NOMO-1 treated with dmso at 0.1 percent for 144 hours (cell line): ENCODE measurements at regions not wholly inside any gene's neighbourhood (a gene's known extent, or its start where the extent isn't known, plus 50 kb on each side); places are given as distances from the start of the nearest gene placed in this dataset.

Experiments used
- DNase-seq: peaks from one replicate; lab custom pipeline; 2025; ENCODE audit not compliant: unreplicated experiment; lab: John Stamatoyannopoulos, UW

DNA sequence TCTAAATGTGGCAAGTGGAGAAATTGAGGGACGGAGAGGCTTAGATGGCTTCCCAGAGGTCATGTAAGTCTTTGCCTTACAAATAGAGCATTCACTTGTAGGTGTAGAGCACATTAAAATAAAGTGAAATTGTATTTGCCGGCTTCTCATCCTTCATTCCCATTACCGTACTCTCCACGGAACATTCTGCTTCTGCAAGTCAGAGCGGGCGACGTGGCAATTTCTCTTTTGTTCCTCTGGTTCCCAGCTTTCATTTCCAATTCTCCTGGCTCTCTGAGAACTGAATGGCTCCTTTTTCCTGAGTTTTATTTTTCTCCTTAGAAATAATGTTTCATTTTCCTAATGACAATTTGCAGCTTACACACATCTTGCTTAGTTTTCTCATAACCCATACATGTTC is 51.3 kb upstream of the PFKP start:
- no peak for DNase-seq

- no peak for DNase-seq
Observed at GRCh38 chr10:3014968-3015367, 52.4 kb upstream of the PFKP start.

- no peak for DNase-seq
Observed at GRCh38 chr10:3012223-3012622, 55.1 kb upstream of the PFKP start.

GRCh38 chr10:3010816-3011460 is 56.4 kb upstream of the PFKP start:
- no peak for DNase-seq

GRCh38 chr10:3010334-3010733 is 57.0 kb upstream of the PFKP start:
- DNase-seq: no peak

DNA sequence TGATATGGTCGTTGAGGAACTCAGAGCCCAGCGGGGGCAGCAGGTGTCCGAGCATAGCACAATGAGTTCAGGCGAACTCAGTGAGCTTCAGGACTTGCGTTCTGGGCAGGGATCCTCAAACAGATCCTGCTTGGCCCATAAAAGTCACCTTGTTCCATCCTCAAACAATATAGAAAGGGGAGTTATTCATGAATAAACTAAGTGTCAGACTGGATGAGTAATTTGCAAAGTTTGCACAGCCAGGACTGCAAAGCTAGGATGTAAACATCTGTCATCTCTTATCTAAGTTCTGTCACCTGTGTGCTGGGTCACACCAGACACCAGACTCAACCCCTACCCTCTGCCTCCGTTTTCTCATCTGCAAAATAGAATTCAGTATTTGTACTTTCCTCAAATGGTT is 58.0 kb upstream of the PFKP start:
- no peak for DNase-seq

DNA sequence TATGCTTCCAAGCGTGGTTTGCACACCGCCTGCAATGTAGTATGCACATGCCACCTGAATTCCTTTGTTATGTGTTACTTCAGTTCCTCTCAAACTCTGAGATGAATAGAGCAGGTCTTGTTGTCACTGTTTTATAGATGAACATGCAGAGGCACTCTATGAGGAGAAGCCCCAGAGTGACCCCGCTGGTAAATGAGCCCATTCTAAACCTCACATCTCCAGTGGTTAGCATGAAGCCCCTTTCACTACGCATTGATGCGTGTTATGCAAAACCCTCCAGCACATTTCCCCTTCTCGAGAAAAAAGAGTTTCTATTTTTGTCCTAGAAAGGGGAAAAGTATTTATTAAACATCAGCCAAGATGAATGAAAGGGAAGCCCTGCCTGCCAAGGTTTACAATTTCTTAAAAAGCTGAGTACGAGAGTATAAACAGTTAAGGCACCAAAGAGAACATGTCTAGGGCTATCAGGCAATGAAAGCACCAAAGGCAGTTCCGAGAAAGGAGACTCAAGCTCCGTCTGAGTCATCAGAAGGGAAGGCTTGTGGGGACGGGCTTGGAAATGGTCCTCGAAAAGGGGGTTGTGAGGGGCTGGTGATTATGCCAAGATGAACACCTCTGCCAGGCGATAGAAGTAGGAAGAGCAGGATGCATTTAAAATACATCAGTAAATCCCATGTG is 58.7 kb upstream of the PFKP start:
- no peak for DNase-seq

- no peak for DNase-seq
Observed at GRCh38 chr10:3006607-3007006, 60.7 kb upstream of the PFKP start.

DNA sequence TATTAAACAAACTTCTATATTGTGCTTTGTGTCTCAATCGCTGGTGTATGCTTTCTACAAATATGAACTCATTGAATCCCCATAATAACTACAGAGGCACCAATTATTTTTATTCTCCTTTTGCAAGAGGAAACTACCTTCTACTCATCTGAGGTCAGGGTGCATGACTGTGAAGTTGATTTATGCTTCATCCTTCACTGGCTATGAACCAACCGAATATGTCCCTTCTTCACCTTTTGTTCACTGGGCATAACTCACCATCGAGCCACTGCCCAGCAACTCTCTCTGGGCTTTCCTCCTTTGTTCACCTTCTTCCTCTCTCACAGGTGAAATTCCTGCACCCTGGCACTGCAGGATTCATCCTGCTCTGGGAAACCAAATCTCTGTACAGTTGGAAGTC is 61.3 kb upstream of the PFKP start:
- no peak for DNase-seq

DNA sequence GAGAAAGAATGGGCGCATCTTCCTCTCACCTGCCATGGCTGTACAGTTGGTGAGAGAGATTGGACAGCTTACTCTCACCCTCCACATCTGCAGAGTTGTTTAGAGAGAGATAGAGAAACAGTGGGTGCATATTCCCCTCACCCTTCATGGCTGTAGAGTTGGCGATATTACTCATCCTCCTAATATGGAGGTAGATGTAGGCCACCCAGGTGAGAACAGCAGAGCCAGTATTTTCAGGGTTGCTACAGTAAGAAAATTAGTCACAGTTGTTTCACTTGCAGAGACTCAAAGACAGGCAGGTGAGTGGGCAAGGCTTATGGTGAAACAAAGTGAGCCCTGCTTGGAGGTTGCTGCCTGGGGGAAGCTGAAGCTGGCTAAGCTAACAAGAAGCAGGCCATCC is 65.0 kb upstream of the PFKP start:
- DNase-seq: no peak

GRCh38 chr10:3000048-3000447 is 67.3 kb upstream of the PFKP start:
- DNase-seq: no peak

GRCh38 chr10:2994221-2994961 is 73.0 kb upstream of the PFKP start:
- no peak for DNase-seq

DNA sequence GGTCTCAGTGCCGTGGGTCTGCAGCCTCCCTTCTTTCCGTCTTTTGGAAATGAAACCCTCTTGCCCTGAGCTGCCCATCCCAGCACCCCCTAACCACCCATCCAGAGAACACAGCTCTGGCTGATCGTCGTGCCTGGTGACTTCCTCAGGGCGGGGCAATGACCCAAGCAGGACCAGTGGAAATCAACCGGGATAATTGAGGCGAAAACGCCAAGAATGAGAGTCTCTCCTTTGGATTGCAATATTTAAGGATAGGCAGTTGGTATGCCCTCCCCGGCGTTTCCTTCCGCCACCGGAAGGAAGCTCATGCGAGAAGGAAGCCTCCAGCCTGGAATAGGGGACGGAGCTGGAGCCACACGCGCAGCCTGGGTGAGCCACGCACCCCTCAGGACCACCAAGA is 73.7 kb upstream of the PFKP start:
- DNase-seq: no peak

- no peak for DNase-seq
Observed at GRCh38 chr10:2992401-2993198, 74.7 kb upstream of the PFKP start.

DNA sequence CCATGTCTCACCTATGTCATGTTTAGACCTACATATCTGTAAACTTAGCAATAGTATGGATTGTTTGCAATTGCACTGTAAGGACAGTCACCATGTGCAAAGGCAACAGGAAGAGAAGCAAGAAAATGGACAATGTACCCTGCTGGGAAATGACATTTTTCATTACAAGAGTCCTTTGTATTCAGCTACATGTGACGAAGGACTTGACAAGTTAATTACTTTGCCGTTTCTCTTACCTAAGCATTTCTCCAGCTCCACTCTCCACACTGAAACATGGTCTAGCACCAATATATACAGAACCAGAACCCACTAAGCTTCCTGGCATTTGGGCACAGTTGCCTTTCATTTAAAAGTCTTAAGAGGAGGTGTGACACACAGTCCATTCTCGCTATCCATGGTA is 76.6 kb upstream of the PFKP start:
- no peak for DNase-seq

DNA sequence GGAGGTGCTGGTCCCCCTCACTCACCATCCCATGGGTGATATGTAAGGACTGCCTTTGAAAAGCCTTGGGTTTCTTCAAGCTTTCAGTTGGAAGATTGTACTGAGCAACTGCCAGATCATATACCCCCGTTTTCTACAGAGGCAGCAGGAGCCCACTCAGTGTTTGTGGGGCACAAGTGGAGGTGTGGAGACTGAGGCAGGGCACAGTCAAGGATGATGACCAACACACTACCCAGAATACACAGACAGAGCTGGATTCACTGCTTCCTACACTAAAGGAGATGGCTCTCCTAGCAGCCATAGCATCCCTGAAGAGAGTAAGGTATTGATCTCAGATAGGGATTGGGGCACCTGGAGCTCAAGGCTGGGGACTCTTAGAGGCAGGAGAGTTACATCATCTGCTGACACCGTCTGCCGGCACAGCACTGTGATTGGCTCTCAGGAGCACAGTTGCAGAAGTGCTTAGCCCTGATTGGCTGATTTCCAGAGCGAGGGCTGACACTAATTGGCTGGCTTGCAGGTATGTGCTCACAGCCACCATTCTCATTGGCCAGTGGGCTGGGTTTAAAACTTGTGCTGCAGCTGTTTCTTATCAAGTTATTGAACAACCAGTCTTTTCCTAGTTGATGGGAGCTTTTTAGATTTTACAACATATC is 77.9 kb upstream of the PFKP start:
- DNase-seq: no peak

DNA sequence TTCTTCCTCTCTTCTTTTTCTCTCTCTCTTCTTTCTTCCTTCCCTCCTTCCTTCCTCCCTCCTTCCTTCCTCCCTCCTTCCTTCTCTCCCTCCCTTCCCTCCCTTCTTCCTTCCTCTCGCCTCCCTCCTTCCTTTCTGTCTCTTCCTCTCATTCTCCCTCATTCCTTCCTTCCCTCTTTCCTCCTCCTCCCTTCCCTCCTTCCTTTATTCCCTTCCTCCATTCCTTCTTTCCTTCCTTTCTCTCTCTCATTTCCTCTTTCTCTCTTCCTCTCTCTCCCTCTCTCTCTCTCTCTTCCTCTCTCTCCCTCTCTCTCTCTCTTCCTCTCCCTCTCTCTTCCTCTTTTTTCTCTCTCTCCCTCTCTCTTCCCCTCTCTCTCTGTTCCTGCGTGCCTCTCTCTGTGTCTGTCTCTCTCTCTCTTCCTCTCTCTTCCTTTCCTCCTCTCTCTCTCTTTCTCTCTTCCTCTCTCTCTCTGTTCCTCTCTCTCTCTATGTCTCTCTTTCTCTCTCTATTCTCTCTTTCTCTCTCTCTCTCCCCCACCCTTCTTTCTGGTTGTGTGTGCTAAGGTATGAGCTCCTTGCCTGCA is 80.1 kb upstream of the PFKP start:
- no peak for DNase-seq

- peak; percentile 48 for DNase-seq
Observed at GRCh38 chr10:2986391-2986801, 81.0 kb upstream of the PFKP start.

DNA sequence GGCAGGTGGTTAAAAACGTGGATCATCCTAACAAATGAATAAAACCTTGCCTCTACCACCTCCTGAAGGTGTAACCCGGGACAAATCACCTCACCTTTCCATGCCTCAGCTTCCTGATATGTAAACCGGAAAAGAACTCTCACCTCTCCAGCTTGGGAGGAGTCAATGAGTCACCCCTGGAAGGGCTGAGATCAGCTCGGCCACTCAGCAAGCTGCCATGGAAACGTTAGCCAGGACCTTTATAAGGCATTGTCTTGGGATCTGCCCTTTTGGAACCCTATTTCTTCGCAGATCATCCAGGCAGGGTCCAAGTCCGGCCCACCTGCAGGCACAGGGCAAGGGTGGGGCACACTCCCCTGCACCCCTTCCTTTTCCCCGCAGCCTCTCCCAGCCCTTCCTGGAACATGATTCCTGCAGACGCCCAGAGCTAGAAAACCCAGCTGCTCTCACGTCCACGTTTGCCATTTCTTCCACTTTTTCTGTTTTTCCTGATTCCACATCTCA is 81.6 kb upstream of the PFKP start:
- no peak for DNase-seq

GRCh38 chr10:2984682-2985081 is 82.7 kb upstream of the PFKP start:
- no peak for DNase-seq
